ENCODE measurements at regions not wholly inside any gene's neighbourhood (a gene's known extent, or its start where the extent isn't known, plus 50 kb on each side); places are given as distances from the start of the nearest gene placed in this dataset.

- Histone ChIP-seq H3K4me3 (no peak overlapping the region), H3K27ac (no peak overlapping the region), H3K4me1 (no peaks in the 10 kb centered on the region), H3K9me3 (no peaks in the 10 kb centered on the region), H3K36me3 (no peaks in the 10 kb centered on the region), H3K27me3 (no peaks in the 10 kb centered on the region)
- in situ Hi-C loops (cut with MboI; ENCODE audit: low sequenced_read_pairs in 4 of 4): no loop called here
- ATAC-seq: no peak
- intact Hi-C loops (cut with DNase I; ENCODE audit: low total_unique reads): no loop called here
- TF ChIP-seq, protein P1, sequence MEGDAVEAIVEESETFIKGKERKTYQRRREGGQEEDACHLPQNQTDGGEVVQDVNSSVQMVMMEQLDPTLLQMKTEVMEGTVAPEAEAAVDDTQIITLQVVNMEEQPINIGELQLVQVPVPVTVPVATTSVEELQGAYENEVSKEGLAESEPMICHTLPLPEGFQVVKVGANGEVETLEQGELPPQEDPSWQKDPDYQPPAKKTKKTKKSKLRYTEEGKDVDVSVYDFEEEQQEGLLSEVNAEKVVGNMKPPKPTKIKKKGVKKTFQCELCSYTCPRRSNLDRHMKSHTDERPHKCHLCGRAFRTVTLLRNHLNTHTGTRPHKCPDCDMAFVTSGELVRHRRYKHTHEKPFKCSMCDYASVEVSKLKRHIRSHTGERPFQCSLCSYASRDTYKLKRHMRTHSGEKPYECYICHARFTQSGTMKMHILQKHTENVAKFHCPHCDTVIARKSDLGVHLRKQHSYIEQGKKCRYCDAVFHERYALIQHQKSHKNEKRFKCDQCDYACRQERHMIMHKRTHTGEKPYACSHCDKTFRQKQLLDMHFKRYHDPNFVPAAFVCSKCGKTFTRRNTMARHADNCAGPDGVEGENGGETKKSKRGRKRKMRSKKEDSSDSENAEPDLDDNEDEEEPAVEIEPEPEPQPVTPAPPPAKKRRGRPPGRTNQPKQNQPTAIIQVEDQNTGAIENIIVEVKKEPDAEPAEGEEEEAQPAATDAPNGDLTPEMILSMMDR (IDR thresholded peaks at IDR 0.05 in 4 of 5, conservative IDR thresholded peaks at IDR 0.05 in 1 of 5): no peak
- TF ChIP-seq POLR2A (IDR thresholded peaks at IDR 0.05): no peak
- no peak for DNase-seq
Measured at GRCh38 chr1:79264975-79265818, 258.7 kb upstream of the ADGRL4 start.

DNA sequence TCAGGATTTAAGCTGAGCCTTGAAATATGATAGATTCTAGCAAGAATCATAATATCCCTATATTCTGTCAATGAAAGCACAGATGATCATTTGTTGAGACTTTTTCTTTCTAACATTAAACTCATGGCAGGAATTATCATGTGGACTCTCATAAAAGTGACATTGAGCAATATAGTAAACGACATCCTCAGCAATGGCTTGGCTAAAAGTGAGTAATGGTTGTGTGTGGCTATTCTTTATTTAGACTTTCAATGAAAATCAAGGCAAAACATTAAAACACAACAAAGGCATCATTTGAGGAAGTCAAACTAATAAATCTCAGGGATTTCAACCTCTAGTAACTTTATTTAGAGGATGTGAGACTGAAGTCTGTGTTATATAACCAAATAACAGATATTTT, 257.8 kb upstream of the ADGRL4 start:
- ATAC-seq (no peak), DNase-seq (no peak)
- Histone ChIP-seq H3K27me3 (no peaks in the 10 kb centered on the region), H3K9me3 (no peaks in the 10 kb centered on the region), H3K4me3 (no peak overlapping the region), H3K36me3 (no peaks in the 10 kb centered on the region), H3K27ac (no peak overlapping the region), H3K4me1 (no peaks in the 10 kb centered on the region)
- intact Hi-C loops (cut with DNase I; ENCODE audit: low total_unique reads) (no loop called here), in situ Hi-C loops (cut with MboI; ENCODE audit: low sequenced_read_pairs in 4 of 4) (no loop called here)
- TF ChIP-seq, protein P1 (IDR thresholded peaks at IDR 0.05 in 4 of 5, conservative IDR thresholded peaks at IDR 0.05 in 1 of 5): no peak
- no peak for TF ChIP-seq POLR2A (IDR thresholded peaks at IDR 0.05)

DNA sequence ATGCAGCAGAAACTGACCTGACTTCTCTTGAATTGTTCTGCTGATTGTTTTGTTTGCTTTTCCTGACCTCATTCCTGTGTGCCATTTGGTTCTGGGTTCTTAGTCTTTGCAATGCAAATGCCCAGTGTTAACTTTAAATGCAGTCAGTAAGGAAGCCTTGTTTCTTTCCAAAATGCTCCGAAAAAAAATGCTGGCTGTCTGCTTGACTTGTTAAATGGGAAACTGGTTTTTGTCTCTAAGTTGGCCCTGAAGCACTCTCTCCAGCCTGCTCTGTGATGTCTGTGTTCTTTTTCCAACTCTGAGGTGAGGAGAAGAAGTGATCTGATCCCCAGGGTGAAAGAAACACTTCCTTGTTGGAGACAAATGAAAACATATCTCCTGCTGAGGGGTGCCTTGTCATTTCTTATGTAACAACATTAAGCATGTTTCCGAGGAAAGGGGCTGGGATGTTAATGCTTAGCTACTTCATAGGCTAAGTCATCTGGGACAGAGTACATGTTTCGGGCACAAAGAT, 256.3 kb upstream of the ADGRL4 start:
- intact Hi-C loops (cut with DNase I; ENCODE audit: low total_unique reads) (no loop called here), in situ Hi-C loops (cut with MboI; ENCODE audit: low sequenced_read_pairs in 4 of 4) (no loop called here)
- no peak for ATAC-seq
- no peak overlapping the region for H3K4me3 ChIP-seq
- no peaks in the 10 kb centered on the region for H3K4me1 ChIP-seq
- no peaks in the 10 kb centered on the region for H3K9me3 ChIP-seq
- H3K27ac ChIP-seq: no peak overlapping the region
- DNase-seq: no peak
- H3K36me3 ChIP-seq: no peaks in the 10 kb centered on the region
- no peak for TF ChIP-seq POLR2A (IDR thresholded peaks at IDR 0.05)
- TF ChIP-seq, protein P1 (IDR thresholded peaks at IDR 0.05 in 4 of 5, conservative IDR thresholded peaks at IDR 0.05 in 1 of 5): no peak
- H3K27me3 ChIP-seq: no peaks in the 10 kb centered on the region

DNA sequence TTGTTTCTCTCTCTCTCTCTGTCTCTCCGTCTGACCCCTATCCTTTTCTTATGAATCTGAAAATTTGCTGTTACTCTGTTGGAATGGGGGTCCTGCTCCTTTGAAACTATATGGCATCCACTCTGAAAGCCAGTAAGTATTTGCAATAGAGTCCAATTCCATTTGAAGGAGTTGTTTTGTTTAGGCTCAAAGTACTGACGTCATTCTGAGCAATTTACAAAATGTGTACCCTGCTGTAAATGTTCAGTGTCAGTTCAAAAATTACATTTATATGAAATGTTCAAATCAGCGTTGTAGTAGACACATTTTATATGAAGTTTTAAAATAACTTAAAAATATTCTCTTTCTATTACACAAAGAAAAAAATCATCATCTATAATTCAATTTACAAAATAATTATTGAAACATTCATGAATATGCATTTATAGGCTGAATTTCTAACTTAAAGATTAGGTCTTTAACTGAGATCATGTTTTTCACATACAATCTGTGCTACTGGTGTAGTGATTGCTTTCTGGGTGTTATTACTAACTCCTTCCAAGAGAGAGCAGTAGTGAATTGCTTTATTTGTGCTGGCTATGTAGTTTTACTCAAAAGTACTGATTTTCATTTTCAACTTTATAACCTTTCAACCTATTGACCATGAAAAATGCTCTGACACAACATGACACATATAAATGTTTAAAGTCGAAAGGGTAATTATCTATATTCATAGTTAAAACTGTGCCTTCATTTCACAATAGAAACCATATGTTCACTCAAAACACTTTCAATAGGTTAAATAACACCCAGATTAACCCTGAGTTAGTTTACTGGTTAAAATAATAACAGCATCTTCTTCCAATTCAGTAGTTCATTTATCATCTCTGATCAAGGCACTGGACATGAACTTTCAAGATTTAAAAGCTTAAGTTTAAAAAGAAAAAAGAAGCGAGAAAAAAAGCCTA, 253.1 kb upstream of the ADGRL4 start:
- TF ChIP-seq, protein P1 (IDR thresholded peaks at IDR 0.05 in 4 of 5, conservative IDR thresholded peaks at IDR 0.05 in 1 of 5): no peak
- TF ChIP-seq POLR2A (IDR thresholded peaks at IDR 0.05): no peak
- Histone ChIP-seq H3K9me3 (no peaks in the 10 kb centered on the region), H3K27me3 (no peaks in the 10 kb centered on the region), H3K27ac (no peak overlapping the region), H3K4me1 (no peaks in the 10 kb centered on the region), H3K36me3 (no peaks in the 10 kb centered on the region), H3K4me3 (no peak overlapping the region)
- in situ Hi-C loops (cut with MboI; ENCODE audit: low sequenced_read_pairs in 4 of 4): no loop called here
- intact Hi-C loops (cut with DNase I; ENCODE audit: low total_unique reads): no loop called here
- DNase-seq: no peak
- ATAC-seq: no peak
